ENCODE measurements at regions not wholly inside any gene's neighbourhood (a gene's known extent, or its start where the extent isn't known, plus 50 kb on each side); places are given as distances from the start of the nearest gene placed in this dataset.
A peak's percentile ranks its signal among the peaks of the same experiment; 100 is the strongest.

DNA sequence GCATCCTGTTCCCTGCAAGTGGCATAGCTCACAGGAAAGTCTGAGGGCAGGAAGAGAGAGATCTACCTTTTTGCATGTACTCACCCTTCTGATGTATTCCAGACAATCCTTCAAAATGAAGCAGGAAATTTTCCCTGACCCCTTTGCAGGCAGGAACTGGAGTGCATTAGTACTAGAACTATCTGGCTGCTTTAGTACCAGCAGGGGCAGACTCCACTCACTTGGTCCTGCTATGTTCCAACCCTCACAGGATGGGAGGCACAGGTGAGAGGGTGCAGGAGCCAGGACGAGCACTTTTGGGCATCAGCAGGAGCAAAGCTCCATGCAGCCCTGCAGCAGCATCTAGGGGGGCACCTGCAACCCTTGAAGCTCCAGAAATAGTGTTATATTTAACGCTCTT is 116.3 kb upstream of the IGF1 start:
- no peak for DNase-seq

- DNase-seq: no peak
Observed at GRCh38 chr12:102596031-102596430, 115.7 kb upstream of the IGF1 start.

DNA sequence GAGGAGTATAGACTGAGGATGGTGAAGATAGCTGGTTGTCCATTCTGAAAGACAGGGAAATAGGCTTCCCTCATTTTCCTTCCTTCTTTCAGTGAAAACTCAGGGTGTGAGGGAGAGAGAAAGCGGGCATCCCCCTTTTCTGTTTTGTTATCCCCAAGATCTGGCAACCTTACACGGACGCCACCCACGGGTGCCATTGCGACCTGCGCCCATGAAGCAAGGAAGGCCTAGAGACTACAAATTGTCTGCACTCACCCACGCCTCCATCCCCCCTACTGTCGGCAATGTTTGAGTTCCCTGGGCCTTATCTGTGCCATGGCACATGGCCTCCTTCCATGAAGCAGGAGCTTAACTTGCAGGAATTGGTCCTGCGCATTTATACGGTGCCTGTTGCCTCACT is 115.0 kb upstream of the IGF1 start:
- no peak for DNase-seq

DNA sequence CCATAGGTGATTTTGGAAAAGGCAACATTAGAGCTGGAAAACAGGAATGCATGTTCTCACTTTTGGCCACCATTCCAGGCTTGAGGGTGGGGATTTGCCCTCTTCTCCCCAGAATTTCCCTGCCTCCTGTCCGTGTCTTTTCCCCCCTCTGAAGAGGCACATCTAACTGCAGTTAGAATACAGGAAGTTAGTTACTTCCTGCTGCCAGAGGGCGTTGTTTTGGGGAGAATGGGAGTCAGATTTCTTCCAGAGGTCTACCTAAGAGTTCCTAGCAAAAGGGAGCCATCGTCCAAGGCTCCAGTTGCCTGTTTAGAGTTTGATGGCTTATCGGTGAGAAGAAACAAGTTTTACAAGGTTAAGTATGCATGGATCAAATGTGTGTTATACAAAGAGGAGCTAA is 112.8 kb upstream of the IGF1 start:
- no peak for DNase-seq

GRCh38 chr12:102592134-102592533 is 111.8 kb upstream of the IGF1 start:
- DNase-seq: no peak

DNA sequence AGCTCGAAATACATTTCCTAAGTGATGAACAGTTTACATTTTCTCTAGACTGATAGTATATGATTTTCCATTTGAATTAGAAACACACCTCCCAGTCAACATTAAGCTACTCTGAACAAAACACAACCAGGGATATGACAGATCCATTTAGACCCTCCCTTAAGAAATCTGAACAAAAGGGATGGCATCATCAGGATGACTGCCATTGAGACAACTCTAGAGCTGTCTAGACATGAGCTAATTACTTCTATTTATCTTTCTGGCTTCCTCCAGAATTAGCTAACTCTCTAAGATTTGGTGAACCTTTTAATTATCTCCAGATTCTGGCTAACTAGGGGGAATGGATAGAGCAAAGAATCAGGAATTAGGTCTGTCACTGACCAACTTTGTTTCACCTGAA is 92.9 kb upstream of the IGF1 start:
- DNase-seq: no peak

DNA sequence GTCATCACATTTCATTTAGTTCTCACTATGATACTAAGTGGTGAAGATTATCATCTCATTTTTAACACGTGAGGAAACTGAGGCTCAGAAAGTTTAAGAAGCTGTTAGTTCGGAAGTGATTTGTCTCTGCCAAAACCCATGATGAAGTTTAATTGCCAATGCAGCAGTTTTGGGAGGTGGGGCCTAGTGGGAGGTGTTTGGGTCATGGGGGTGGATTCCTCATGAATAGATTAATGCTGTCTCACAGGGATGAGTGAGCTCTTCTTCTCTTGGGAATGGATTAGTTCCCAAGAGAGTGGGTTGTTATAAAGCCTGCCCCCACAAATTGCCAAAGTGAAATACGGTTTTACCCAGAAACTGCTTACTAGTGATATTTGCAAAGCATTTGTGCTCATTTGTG is 91.5 kb upstream of the IGF1 start:
- DNase-seq: peak in 9 of 56 donors; percentile 0 to 12 (median 3)

GRCh38 chr12:102570256-102570655 is 89.9 kb upstream of the IGF1 start:
- DNase-seq: no peak

DNA sequence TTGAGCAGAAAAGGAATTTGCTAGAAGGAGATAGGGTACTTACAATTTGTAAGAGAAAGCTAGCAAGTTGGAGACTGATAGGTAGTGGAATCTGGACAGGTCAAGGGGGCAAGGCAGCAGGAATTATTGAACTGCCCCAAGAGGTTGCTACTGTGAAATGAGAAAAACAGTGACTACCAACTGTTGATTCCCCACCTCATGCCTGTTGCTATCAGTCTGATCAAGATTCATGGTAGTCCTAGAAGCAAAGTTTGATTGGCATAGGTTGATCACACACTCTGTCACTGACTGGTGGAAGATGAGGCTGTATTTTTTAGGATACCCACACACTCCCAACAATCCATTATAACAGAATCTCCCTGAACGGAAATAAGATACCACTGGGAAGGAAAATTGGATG is 89.4 kb upstream of the IGF1 start:
- no peak for DNase-seq

DNA sequence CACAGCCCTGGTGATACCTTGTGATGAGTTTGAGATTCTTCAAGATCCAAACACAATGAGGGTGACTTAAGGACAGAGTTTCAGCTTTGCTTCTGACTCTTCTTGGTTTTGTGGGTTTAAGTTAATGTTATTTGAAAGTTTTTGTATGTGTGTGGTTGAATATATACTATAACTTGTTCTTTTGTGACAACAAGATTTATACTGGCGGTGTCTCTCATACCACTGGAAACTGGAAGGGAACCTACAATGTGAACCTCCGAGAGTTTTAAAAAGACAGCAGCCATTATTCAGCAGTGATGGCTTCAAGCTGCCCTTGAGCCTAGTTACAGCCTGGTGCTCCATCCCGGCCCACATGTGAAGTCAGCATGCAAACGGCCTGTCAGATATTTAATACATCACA is 87.9 kb upstream of the IGF1 start:
- no peak for DNase-seq

GRCh38 chr12:102567031-102567985 is 86.9 kb upstream of the IGF1 start:
- no peak for DNase-seq

- DNase-seq: no peak
Observed at GRCh38 chr12:102565555-102565954, 85.2 kb upstream of the IGF1 start.

GRCh38 chr12:102564026-102564425 is 83.7 kb upstream of the IGF1 start:
- no peak for DNase-seq

DNA sequence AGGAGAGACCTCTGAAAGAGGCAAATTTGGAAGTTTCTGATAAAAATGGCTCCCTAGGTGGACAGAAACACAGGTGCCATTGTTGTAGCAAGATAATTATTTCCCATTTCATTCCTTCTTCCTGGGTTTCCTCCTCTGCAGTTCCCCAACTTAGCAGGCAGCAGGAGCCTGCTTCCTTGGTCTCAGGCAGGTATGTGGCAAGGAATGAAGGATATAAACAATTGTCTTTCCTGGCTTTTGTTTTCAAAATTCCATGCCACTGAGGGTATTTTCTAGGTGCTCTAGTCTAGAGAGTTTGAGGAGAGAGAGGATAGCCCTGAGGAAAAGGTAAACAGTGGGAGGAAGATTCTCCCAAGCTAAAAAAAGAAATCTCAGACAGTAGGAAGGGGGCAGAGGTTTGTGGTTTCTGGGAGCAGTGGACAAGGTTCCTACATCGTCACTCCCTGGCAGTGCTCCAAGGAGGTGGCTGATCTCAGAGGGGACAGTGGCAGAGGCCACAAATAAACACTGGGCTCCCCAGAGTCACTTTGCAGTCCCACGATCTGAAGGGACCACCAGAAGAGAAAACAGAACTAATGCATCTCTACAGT is 82.6 kb upstream of the IGF1 start:
- no peak for DNase-seq

GRCh38 chr12:102551186-102551585 is 70.8 kb upstream of the IGF1 start:
- DNase-seq: no peak

DNA sequence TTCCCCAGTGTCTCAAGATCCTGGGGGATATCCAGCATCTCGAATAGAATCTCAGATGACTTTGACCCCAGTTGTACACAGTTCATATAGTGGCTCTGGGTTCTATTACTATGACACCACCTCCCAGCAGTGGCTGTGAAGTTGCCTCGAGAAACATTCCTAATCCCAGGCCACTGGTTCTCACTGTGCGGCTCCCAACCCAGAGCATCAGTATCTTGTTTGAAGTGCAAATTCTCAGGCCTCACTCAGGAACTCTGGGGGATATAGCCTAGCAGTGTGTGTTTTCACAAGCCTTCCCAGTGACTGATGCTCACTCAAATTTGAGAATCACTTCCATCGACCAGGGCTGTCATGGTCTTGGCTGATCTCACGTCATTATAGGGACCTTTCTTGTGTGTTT is 69.3 kb upstream of the IGF1 start:
- no peak for DNase-seq

DNA sequence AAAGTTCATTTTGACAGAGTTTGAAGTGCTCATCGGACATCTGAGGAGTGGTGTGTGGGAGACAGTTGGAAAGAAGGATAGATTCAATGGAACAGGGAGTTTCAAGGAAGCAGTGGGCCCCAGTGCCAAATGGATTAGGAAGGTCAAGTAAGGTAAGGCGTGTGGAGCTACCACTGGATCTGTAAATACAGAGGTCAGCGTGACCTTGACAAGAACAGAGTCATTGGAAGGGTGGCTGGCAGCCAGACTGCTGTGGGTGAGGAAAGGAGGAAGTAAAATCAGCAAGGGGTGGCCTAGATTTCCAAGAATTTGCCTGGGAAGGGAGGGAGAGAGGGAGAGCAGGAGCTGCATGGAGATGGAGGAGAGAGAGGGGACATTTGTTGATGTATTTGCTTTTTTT is 68.2 kb upstream of the IGF1 start:
- DNase-seq: no peak

GRCh38 chr12:102543494-102544485 is 63.4 kb upstream of the IGF1 start:
- no peak for DNase-seq

- DNase-seq: peak in 3 of 56 donors; percentile 5 to 10 (median 6)
Observed at GRCh38 chr12:102542816-102543440, 62.6 kb upstream of the IGF1 start.

- no peak for DNase-seq
Observed at GRCh38 chr12:102540815-102541385, 60.5 kb upstream of the IGF1 start.
